Skeletal muscle satellite cell (primary cell): ENCODE measurements at regions not wholly inside any gene's neighbourhood (a gene's known extent, or its start where the extent isn't known, plus 50 kb on each side); places are given as distances from the start of the nearest gene placed in this dataset.

Experiments
- H3K27me3 ChIP-seq: 2 replicates; pipeline ENCODE4 v1.7.0; 2013; ENCODE audit warnings: low read length; ENCODE audit not compliant: control insufficient read depth, insufficient read depth
- H3K36me3 ChIP-seq: 2 replicates; pipeline ENCODE4 v1.7.0; 2013; ENCODE audit warnings: mild to moderate bottlenecking, control low read depth, low read length; ENCODE audit not compliant: insufficient read depth
- H3K4me1 ChIP-seq: 2 replicates; pipeline ENCODE4 v1.7.0; 2013; ENCODE audit warnings: low read length; ENCODE audit not compliant: control insufficient read depth, insufficient read depth
- H3K4me2 ChIP-seq: 2 replicates; pipeline ENCODE4 v1.7.0; 2013; ENCODE audit warnings: mild to moderate bottlenecking, low read length
- H3K4me3 ChIP-seq: 2 replicates; pipeline ENCODE4 v1.7.0; 2013; ENCODE audit warnings: low read length
- H3K9ac ChIP-seq: 2 replicates; pipeline ENCODE4 v1.7.0; 2013; ENCODE audit warnings: mild to moderate bottlenecking, low read depth, low read length, moderate library complexity
- H3K9me3 ChIP-seq: replicated peaks from 2 replicates; pipeline ENCODE4 v1.7.0; 2013; ENCODE audit warnings: mild to moderate bottlenecking, control low read depth, low read length

DNA sequence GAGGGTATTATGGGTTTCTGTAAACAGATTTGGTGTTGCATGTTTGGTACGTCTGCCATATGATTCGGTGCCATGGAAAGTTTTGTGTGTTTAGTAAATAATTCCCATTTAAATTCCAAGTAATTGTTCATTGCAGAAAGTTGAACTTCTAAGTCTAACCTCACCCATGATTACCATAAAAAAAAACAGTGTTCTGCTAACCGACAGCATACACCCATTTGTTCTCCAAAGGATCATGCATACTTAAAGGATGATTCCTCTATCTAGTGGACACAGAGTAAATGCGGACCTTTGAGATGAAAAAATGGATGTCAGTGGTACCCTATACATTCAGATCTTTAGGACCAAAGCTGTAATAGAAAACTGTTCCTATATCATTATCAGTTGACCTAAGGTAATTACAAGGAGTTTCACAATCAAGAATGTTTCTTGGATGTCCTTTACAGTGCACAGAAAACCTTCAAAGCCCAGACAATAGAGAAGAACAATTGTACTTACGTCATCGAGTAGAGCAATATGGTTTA lies 209.9 kb downstream of the CRPPA start:
- H3K36me3 ChIP-seq: no peaks in the 10 kb centered on the region
- no peak overlapping the region for H3K4me3 ChIP-seq
- H3K27me3 ChIP-seq: no peaks in the 10 kb centered on the region
- H3K9ac ChIP-seq: no peak overlapping the region
- H3K4me2 ChIP-seq: no peak overlapping the region
- no peaks in the 10 kb centered on the region for H3K4me1 ChIP-seq
- no peaks in the 10 kb centered on the region for H3K9me3 ChIP-seq

DNA sequence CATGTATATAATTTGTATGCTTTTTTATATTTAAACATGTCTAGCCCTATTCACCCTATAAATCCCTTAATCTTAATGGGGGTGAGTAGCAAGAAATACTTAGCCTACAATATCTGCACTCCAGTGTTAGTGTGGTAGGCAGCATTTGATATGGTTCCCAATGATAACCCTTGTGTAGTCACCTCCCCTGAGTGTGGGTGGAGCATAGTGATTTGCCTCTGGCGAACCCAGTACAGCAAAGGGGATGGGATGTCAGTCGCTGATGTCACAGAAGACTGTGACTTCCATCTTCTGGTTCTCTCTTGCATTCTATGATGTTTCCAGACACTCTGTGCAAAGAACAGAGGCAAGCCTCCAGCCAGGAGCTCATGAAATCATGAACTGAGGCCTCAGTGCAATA lies 211.2 kb downstream of the CRPPA start:
- no peak overlapping the region for H3K4me2 ChIP-seq
- no peaks in the 10 kb centered on the region for H3K36me3 ChIP-seq
- H3K4me1 ChIP-seq: no peaks in the 10 kb centered on the region
- no peaks in the 10 kb centered on the region for H3K27me3 ChIP-seq
- H3K9me3 ChIP-seq: no peaks in the 10 kb centered on the region
- H3K4me3 ChIP-seq: no peak overlapping the region
- H3K9ac ChIP-seq: no peak overlapping the region

DNA sequence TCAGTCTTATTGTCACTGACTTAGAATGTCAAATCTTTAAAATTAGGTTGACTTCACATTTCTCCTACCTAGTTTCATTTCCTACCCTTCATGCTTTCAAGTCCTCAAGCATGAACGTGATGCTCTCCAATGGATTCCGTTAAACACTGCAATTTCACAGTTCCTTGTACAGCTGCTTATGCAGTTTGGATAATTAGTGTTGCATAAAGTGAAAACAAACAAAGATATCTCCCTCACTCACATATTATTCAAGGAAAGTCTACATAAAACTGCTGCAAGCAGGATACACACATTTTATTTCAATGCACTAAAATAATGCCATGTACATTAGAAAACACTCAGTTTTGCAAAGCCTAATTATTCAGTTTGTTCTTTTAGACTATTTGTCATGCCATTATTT lies 214.0 kb downstream of the CRPPA start:
- Histone ChIP-seq H3K9me3 (no peaks in the 10 kb centered on the region), H3K9ac (no peak overlapping the region), H3K4me3 (no peak overlapping the region), H3K4me2 (no peak overlapping the region), H3K27me3 (no peaks in the 10 kb centered on the region), H3K36me3 (no peaks in the 10 kb centered on the region), H3K4me1 (no peaks in the 10 kb centered on the region)

DNA sequence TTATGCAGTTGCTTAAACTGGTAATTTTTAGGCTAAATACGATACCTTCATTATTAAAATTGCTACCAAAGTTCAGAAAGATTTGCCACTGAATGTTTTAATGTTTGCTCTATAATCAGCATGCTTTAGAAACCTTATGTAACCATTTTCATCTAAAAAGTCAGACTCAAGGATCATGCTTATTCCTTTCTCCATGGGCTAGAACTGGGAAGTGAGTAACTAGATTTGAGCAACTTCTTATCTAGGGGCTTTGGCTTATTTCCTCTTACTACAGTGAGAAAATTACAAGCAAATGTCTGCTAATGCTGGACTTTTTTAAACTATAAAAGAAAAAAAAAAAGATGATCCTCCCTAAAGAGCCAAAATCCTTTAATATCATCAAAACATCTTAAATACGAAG lies 215.9 kb downstream of the CRPPA start:
- no peaks in the 10 kb centered on the region for H3K27me3 ChIP-seq

DNA sequence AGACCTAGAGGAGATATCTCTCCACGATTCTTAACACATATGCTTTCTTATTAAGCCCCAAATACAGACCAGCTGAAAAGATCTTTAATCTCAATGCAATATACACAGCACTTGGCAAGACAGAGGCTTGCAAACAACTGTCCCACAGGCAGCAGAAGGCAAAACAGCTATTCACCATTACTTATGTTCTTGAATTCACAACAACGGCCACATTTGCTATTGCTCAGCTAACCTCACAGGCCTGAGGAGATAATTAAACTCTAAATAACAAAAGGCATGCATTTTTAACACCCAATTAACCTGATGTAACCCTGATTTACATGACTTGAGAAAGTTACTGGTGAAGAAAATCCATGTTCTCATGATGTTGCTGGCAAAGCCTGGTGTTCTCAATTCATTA lies 216.4 kb downstream of the CRPPA start:
- no peaks in the 10 kb centered on the region for H3K9me3 ChIP-seq
- no peak overlapping the region for H3K9ac ChIP-seq
- no peaks in the 10 kb centered on the region for H3K4me1 ChIP-seq
- no peaks in the 10 kb centered on the region for H3K36me3 ChIP-seq
- H3K27me3 ChIP-seq: no peaks in the 10 kb centered on the region
- no peak overlapping the region for H3K4me3 ChIP-seq
- no peak overlapping the region for H3K4me2 ChIP-seq

More for the DNA sequence above, 215.9 kb downstream of the CRPPA start:
- Histone ChIP-seq H3K4me1 (no peaks in the 10 kb centered on the region), H3K9ac (no peak overlapping the region), H3K4me3 (no peak overlapping the region), H3K9me3 (no peaks in the 10 kb centered on the region), H3K4me2 (no peak overlapping the region), H3K36me3 (no peaks in the 10 kb centered on the region)

- no peak overlapping the region for H3K9ac ChIP-seq
These were observed 218.3 kb downstream of the CRPPA start for GRCh38 chr7:16203065-16203464.

GRCh38 chr7:16202303-16202702 lies 219.0 kb downstream of the CRPPA start:
- Histone ChIP-seq H3K4me2 (no peak overlapping the region), H3K27me3 (no peaks in the 10 kb centered on the region), H3K4me1 (no peaks in the 10 kb centered on the region), H3K9ac (no peak overlapping the region), H3K4me3 (no peak overlapping the region), H3K9me3 (no peaks in the 10 kb centered on the region), H3K36me3 (no peaks in the 10 kb centered on the region)

More at GRCh38 chr7:16203065-16203464, 218.3 kb downstream of the CRPPA start:
- H3K4me2 ChIP-seq: no peak overlapping the region
- no peaks in the 10 kb centered on the region for H3K4me1 ChIP-seq
- no peaks in the 10 kb centered on the region for H3K36me3 ChIP-seq
- no peak overlapping the region for H3K4me3 ChIP-seq
- H3K9me3 ChIP-seq: no peaks in the 10 kb centered on the region
- H3K27me3 ChIP-seq: no peaks in the 10 kb centered on the region

DNA sequence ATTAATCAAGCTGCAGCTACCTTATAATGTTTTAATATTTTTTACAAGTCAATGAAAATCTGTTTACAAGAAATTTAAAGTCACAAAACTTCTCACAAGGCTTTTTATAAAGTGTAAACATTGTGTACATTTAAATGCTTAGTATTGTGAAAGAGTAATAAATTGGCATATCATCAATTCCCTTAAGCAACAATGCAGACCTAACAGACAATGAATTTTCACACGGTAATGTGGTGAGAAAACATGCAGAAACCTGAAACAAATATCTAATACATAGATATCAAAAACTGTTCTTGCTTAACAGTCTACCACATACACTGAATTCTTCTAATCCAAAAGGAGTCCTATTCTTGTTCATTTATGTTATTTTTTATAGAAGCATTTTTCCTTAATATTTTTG lies 220.7 kb downstream of the CRPPA start:
- no peaks in the 10 kb centered on the region for H3K27me3 ChIP-seq
- H3K36me3 ChIP-seq: no peaks in the 10 kb centered on the region
- H3K9me3 ChIP-seq: no peaks in the 10 kb centered on the region
- no peak overlapping the region for H3K4me2 ChIP-seq
- H3K4me3 ChIP-seq: no peak overlapping the region
- H3K4me1 ChIP-seq: no peaks in the 10 kb centered on the region
- H3K9ac ChIP-seq: no peak overlapping the region

DNA sequence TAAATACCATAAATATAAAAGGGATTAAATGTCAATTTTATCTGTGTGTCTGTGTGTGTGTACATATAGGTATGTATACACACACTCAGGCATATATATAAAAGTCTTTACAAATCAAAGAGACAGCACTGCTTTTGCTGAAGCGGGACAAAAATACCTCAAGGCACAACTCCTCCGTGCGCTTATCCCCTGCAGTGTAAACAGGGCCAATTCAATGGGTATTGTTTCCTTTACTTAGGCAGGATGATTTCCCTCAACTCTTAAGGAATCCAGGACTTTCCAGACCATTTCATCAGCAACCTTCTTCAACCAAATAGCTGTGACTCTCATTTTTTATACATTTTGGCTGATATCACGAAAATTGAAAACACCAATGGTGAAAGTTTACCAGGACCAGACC lies 227.7 kb downstream of the CRPPA start:
- Histone ChIP-seq H3K4me3 (no peak overlapping the region), H3K9me3 (no peaks in the 10 kb centered on the region), H3K36me3 (no peaks in the 10 kb centered on the region), H3K27me3 (no peaks in the 10 kb centered on the region), H3K9ac (no peak overlapping the region), H3K4me1 (peaks cover 4% of the 10 kb centered on the region), H3K4me2 (no peak overlapping the region)

- H3K9ac ChIP-seq: no peak overlapping the region
These were observed 232.2 kb downstream of the CRPPA start for GRCh38 chr7:16189026-16189715.

DNA sequence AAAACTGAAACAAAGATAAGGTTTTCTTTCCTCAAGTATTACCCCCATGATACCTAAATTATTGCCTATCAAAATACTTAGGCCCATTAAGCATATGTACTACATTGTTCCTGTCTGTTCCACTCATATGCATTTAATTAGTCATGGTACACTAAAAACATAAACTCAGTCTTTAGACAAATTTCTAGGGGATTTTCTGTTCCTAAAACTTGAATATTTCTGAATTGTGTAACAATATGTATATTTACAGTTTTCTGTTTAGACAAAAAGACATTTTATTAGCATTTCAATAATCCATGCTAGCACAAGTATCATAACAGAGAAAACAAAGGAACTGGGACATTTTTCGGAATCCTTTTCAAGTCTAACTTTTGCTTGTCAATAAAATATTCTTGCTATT lies 234.2 kb downstream of the CRPPA start:
- H3K4me1 ChIP-seq: peaks cover 8% of the 10 kb centered on the region
- H3K9me3 ChIP-seq: no peaks in the 10 kb centered on the region
- no peak overlapping the region for H3K9ac ChIP-seq
- H3K4me2 ChIP-seq: no peak overlapping the region
- H3K27me3 ChIP-seq: no peaks in the 10 kb centered on the region
- H3K36me3 ChIP-seq: no peaks in the 10 kb centered on the region
- H3K4me3 ChIP-seq: no peak overlapping the region

More at GRCh38 chr7:16189026-16189715, 232.2 kb downstream of the CRPPA start:
- no peak overlapping the region for H3K4me3 ChIP-seq
- no peak overlapping the region for H3K4me2 ChIP-seq
- H3K9me3 ChIP-seq: no peaks in the 10 kb centered on the region
- no peaks in the 10 kb centered on the region for H3K36me3 ChIP-seq
- peaks cover 8% of the 10 kb centered on the region for H3K4me1 ChIP-seq
- H3K27me3 ChIP-seq: no peaks in the 10 kb centered on the region

DNA sequence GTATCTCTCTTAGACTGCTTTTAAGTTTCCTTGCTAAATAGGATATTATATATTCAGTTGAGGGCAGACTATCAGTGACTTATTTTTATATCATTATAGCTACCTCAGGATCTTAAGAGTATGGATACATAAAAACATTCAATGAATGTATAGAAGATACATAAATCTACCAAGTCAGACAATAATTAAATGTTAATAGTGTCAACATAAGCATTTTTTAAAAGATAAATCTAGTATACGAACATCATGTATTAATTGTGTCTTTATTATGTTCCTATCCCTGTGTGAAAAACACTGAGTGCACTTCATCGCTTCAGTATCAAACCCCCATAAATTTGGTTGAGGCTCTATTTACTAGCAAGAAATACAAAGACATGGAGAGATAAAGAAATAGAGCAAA lies 242.8 kb downstream of the CRPPA start:
- H3K27me3 ChIP-seq: no peaks in the 10 kb centered on the region
- H3K4me1 ChIP-seq: no peaks in the 10 kb centered on the region
- no peaks in the 10 kb centered on the region for H3K36me3 ChIP-seq
- no peaks in the 10 kb centered on the region for H3K9me3 ChIP-seq
- no peak overlapping the region for H3K9ac ChIP-seq
- H3K4me2 ChIP-seq: no peak overlapping the region
- no peak overlapping the region for H3K4me3 ChIP-seq
